ENCODE measurements at regions not wholly inside any gene's neighbourhood (a gene's known extent, or its start where the extent isn't known, plus 50 kb on each side); places are given as distances from the start of the nearest gene placed in this dataset.

DNA sequence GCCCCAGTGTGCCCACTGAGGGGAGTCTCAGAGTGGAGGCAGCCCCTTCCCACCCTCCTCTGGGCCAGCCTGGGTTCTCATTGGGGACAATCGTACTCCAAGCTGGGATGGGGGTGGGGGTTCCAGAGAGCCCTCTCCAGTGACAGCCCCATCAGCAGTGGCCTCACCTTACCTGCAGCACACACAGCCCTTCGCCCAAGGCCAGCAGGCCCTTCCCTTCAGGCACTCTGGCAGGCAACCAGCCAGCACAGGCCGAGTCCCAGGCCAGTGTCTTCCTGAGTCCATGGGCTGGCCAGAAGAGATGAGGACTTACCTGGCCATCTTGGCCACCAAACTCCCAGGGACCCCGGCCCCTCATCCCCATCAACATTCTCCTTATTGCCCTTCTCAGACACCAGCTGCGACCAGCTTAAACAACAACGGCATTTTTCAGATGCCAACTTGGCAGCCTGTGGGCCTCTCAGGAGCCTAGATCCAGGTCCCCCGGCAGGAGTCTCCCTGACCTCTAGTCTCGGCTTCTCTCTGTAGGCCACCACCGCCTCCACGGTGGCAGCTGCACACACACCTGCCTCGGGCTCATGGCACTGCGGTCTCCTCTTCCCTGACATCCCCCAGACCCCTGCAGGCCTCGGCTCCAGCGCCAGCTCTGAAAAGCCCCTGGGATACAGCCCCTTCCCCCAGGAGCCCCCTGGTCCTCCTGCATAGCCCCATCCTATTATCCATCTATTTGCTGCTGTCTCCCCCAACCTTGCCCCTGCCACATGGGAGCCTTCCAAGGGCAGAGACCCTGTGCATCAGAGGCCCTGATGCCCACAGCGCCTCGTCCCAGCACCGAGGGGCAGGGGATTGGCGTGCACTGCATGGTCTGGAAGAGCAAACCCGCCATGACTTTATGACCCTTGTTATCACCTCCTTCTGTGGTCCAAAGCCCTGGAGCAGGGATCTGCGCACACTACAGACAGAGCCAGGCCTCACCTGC lies 111.2 kb upstream of the FGF3 start:
- no peak for TF ChIP-seq POLR2AphosphoS5 (IDR thresholded peaks at IDR 0.05; ENCODE audit: low read depth, low read length)
- TF ChIP-seq, protein P1, sequence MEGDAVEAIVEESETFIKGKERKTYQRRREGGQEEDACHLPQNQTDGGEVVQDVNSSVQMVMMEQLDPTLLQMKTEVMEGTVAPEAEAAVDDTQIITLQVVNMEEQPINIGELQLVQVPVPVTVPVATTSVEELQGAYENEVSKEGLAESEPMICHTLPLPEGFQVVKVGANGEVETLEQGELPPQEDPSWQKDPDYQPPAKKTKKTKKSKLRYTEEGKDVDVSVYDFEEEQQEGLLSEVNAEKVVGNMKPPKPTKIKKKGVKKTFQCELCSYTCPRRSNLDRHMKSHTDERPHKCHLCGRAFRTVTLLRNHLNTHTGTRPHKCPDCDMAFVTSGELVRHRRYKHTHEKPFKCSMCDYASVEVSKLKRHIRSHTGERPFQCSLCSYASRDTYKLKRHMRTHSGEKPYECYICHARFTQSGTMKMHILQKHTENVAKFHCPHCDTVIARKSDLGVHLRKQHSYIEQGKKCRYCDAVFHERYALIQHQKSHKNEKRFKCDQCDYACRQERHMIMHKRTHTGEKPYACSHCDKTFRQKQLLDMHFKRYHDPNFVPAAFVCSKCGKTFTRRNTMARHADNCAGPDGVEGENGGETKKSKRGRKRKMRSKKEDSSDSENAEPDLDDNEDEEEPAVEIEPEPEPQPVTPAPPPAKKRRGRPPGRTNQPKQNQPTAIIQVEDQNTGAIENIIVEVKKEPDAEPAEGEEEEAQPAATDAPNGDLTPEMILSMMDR (IDR thresholded peaks at IDR 0.05), result no peak

All from Panc1 (cell line).